ENCODE measurements at regions not wholly inside any gene's neighbourhood (a gene's known extent, or its start where the extent isn't known, plus 50 kb on each side); places are given as distances from the start of the nearest gene placed in this dataset.

DNA sequence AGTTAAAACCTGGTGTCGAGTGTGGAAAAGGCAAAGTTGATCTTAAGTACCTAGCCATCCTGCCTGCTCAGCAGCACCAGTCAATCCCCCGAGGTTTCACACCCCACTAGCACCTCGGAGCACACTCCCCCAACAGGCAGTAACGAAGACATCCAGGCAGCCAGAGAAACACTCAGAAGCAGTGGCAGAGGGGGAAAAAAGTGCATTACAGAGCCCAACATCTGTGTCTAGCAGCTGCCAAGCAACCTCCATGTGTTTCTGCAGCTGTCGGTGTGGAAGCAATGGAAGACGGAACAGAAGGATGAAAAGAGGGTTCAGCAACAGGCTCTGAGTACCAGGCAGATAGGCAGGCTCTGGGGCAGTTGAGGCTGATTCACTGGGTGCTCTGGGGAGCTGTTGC lies 73.4 kb upstream of the PROX1 start:
- H3K27me3 ChIP-seq (ENCODE audit: control insufficient read depth, insufficient read depth, low read length): no peaks in the 10 kb centered on the region
- H3K27ac ChIP-seq (ENCODE audit: low read depth, low read length): no peak overlapping the region
- H3K9ac ChIP-seq (ENCODE audit: low read depth, low read length): no peak overlapping the region
- H3K4me3 ChIP-seq (ENCODE audit: low read depth, low read length): no peak overlapping the region
- H3K4me1 ChIP-seq (ENCODE audit: control insufficient read depth, insufficient read depth, low read length): no peaks in the 10 kb centered on the region
- no peaks in the 10 kb centered on the region for H3K9me3 ChIP-seq (ENCODE audit: control insufficient read depth, insufficient read depth, low read length)
- H3K36me3 ChIP-seq (ENCODE audit: control insufficient read depth, insufficient read depth, low read length): no peaks in the 10 kb centered on the region

DNA sequence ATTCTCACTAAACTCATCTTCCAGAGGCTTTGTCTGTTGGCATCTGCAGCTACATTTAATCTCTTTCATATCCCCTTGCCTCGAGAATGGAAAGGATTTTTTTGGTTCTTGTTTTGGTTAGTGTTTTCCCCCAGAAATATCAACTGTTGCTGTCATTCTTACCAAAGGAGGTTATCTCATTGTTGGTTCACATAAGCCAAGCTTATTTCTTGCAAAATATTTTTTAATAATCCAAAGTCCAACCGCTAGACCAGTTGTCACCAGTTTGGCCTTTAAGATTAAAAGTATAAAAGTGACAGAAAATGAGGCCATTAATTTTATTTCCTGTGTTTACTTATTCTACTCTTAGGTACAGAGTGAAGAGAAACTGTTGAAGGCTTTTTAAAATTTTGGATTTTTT lies 66.5 kb upstream of the PROX1 start:
- no peak overlapping the region for H3K27ac ChIP-seq (ENCODE audit: low read depth, low read length)
- H3K4me3 ChIP-seq (ENCODE audit: low read depth, low read length): no peak overlapping the region
- no peak overlapping the region for H3K9ac ChIP-seq (ENCODE audit: low read depth, low read length)
- H3K27me3 ChIP-seq (ENCODE audit: control insufficient read depth, insufficient read depth, low read length): no peaks in the 10 kb centered on the region
- no peaks in the 10 kb centered on the region for H3K4me1 ChIP-seq (ENCODE audit: control insufficient read depth, insufficient read depth, low read length)
- H3K36me3 ChIP-seq (ENCODE audit: control insufficient read depth, insufficient read depth, low read length): no peaks in the 10 kb centered on the region
- H3K9me3 ChIP-seq (ENCODE audit: control insufficient read depth, insufficient read depth, low read length): no peaks in the 10 kb centered on the region

GRCh38 chr1:213921712-213922111 lies 66.1 kb upstream of the PROX1 start:
- H3K4me3 ChIP-seq (ENCODE audit: low read depth, low read length): no peak overlapping the region
- H3K27ac ChIP-seq (ENCODE audit: low read depth, low read length): no peak overlapping the region
- H3K9me3 ChIP-seq (ENCODE audit: control insufficient read depth, insufficient read depth, low read length): no peaks in the 10 kb centered on the region
- no peaks in the 10 kb centered on the region for H3K27me3 ChIP-seq (ENCODE audit: control insufficient read depth, insufficient read depth, low read length)
- H3K4me1 ChIP-seq (ENCODE audit: control insufficient read depth, insufficient read depth, low read length): no peaks in the 10 kb centered on the region
- H3K36me3 ChIP-seq (ENCODE audit: control insufficient read depth, insufficient read depth, low read length): no peaks in the 10 kb centered on the region
- no peak overlapping the region for H3K9ac ChIP-seq (ENCODE audit: low read depth, low read length)

GRCh38 chr1:213925531-213926182 lies 62.1 kb upstream of the PROX1 start:
- Histone ChIP-seq H3K4me3 (ENCODE audit: low read depth, low read length) (no peak overlapping the region), H3K27ac (ENCODE audit: low read depth, low read length) (no peak overlapping the region), H3K27me3 (ENCODE audit: control insufficient read depth, insufficient read depth, low read length) (no peaks in the 10 kb centered on the region), H3K9ac (ENCODE audit: low read depth, low read length) (no peak overlapping the region), H3K36me3 (ENCODE audit: control insufficient read depth, insufficient read depth, low read length) (no peaks in the 10 kb centered on the region), H3K4me1 (ENCODE audit: control insufficient read depth, insufficient read depth, low read length) (no peaks in the 10 kb centered on the region), H3K9me3 (ENCODE audit: control insufficient read depth, insufficient read depth, low read length) (no peaks in the 10 kb centered on the region)

DNA sequence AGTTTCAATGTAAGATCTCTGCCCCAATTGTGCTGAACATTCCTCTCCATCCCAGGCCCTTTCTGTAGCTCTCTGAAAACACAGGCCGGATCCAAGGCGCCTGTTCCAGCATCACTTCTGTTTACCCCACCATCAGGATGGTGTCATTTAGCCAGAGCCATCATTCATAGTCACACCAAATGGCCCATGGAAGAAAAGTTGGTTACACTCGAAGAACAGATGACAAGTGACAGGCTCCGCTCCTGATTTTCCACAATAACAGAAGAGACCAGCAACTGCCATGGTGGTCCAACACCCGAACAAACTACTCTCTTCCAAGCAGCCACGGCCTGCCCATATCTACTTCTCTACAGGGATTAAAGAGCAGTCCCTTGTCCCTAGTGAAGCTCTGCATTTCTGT lies 59.9 kb upstream of the PROX1 start:
- Histone ChIP-seq H3K27me3 (ENCODE audit: control insufficient read depth, insufficient read depth, low read length) (no peaks in the 10 kb centered on the region), H3K9ac (ENCODE audit: low read depth, low read length) (no peak overlapping the region), H3K4me3 (ENCODE audit: low read depth, low read length) (no peak overlapping the region), H3K36me3 (ENCODE audit: control insufficient read depth, insufficient read depth, low read length) (no peaks in the 10 kb centered on the region), H3K4me1 (ENCODE audit: control insufficient read depth, insufficient read depth, low read length) (no peaks in the 10 kb centered on the region), H3K9me3 (ENCODE audit: control insufficient read depth, insufficient read depth, low read length) (no peaks in the 10 kb centered on the region), H3K27ac (ENCODE audit: low read depth, low read length) (no peak overlapping the region)

DNA sequence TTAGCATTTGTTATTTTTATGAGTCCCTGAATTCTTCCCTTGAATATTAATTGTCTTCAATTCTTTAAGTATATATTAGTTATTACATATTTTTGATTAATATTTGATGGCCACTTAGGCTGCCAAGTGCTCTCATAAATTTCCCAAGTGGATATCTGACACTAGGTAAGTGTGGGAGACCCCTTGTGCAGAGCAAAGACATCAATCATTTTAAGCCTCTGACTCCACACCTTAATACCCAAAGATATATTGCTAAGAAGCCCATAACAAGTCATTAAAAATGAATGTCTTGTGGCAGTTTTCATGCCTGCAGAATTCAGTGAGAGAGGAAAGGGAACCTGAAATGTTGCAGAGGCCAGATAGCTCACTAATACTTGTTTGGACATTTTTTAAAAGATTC lies 58.4 kb upstream of the PROX1 start:
- no peaks in the 10 kb centered on the region for H3K9me3 ChIP-seq (ENCODE audit: control insufficient read depth, insufficient read depth, low read length)
- H3K9ac ChIP-seq (ENCODE audit: low read depth, low read length): no peak overlapping the region
- no peaks in the 10 kb centered on the region for H3K36me3 ChIP-seq (ENCODE audit: control insufficient read depth, insufficient read depth, low read length)
- H3K27ac ChIP-seq (ENCODE audit: low read depth, low read length): no peak overlapping the region
- H3K27me3 ChIP-seq (ENCODE audit: control insufficient read depth, insufficient read depth, low read length): no peaks in the 10 kb centered on the region
- no peak overlapping the region for H3K4me3 ChIP-seq (ENCODE audit: low read depth, low read length)
- no peaks in the 10 kb centered on the region for H3K4me1 ChIP-seq (ENCODE audit: control insufficient read depth, insufficient read depth, low read length)

DNA sequence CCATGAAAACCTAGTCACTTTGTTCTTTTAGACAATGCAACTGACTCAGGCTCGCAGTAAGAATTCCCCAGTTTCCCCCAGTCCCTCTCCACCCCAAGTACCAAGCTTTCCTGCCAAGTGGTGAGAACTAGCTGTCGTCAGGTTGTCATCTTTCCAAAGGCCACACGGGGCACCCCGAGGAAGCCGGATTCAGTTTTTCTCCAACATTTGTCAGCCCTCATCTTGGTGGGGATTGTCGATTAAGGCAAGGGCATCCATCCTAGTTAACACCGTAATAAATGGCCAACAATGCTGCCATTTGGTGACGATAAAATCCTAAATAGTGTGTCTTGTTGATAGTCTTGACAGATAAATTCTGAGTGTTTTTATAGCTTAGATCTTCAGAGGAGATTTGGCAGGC lies 55.9 kb upstream of the PROX1 start:
- Histone ChIP-seq H3K36me3 (ENCODE audit: control insufficient read depth, insufficient read depth, low read length) (no peaks in the 10 kb centered on the region), H3K4me1 (ENCODE audit: control insufficient read depth, insufficient read depth, low read length) (no peaks in the 10 kb centered on the region), H3K27me3 (ENCODE audit: control insufficient read depth, insufficient read depth, low read length) (no peaks in the 10 kb centered on the region), H3K4me3 (ENCODE audit: low read depth, low read length) (no peak overlapping the region), H3K27ac (ENCODE audit: low read depth, low read length) (no peak overlapping the region), H3K9ac (ENCODE audit: low read depth, low read length) (no peak overlapping the region), H3K9me3 (ENCODE audit: control insufficient read depth, insufficient read depth, low read length) (no peaks in the 10 kb centered on the region)

- H3K27ac ChIP-seq (ENCODE audit: low read depth, low read length): no peak overlapping the region
- H3K36me3 ChIP-seq (ENCODE audit: control insufficient read depth, insufficient read depth, low read length): no peaks in the 10 kb centered on the region
- no peaks in the 10 kb centered on the region for H3K4me1 ChIP-seq (ENCODE audit: control insufficient read depth, insufficient read depth, low read length)
- no peaks in the 10 kb centered on the region for H3K27me3 ChIP-seq (ENCODE audit: control insufficient read depth, insufficient read depth, low read length)
- H3K4me3 ChIP-seq (ENCODE audit: low read depth, low read length): no peak overlapping the region
- H3K9ac ChIP-seq (ENCODE audit: low read depth, low read length): no peak overlapping the region
- H3K9me3 ChIP-seq (ENCODE audit: control insufficient read depth, insufficient read depth, low read length): no peaks in the 10 kb centered on the region
Measured at GRCh38 chr1:213933336-213933735, 54.4 kb upstream of the PROX1 start.

GRCh38 chr1:213934649-213935048 lies 53.1 kb upstream of the PROX1 start:
- Histone ChIP-seq H3K4me3 (ENCODE audit: low read depth, low read length) (no peak overlapping the region), H3K36me3 (ENCODE audit: control insufficient read depth, insufficient read depth, low read length) (no peaks in the 10 kb centered on the region), H3K27me3 (ENCODE audit: control insufficient read depth, insufficient read depth, low read length) (no peaks in the 10 kb centered on the region), H3K9ac (ENCODE audit: low read depth, low read length) (no peak overlapping the region), H3K27ac (ENCODE audit: low read depth, low read length) (no peak overlapping the region), H3K4me1 (ENCODE audit: control insufficient read depth, insufficient read depth, low read length) (no peaks in the 10 kb centered on the region), H3K9me3 (ENCODE audit: control insufficient read depth, insufficient read depth, low read length) (no peaks in the 10 kb centered on the region)

GRCh38 chr1:213936571-213936970 lies 51.2 kb upstream of the PROX1 start:
- Histone ChIP-seq H3K9me3 (ENCODE audit: control insufficient read depth, insufficient read depth, low read length) (no peaks in the 10 kb centered on the region), H3K4me1 (ENCODE audit: control insufficient read depth, insufficient read depth, low read length) (no peaks in the 10 kb centered on the region), H3K4me3 (ENCODE audit: low read depth, low read length) (no peak overlapping the region)

More at GRCh38 chr1:213936571-213936970, 51.2 kb upstream of the PROX1 start:
- no peak overlapping the region for H3K9ac ChIP-seq (ENCODE audit: low read depth, low read length)
- H3K36me3 ChIP-seq (ENCODE audit: control insufficient read depth, insufficient read depth, low read length): no peaks in the 10 kb centered on the region
- H3K27me3 ChIP-seq (ENCODE audit: control insufficient read depth, insufficient read depth, low read length): no peaks in the 10 kb centered on the region
- no peak overlapping the region for H3K27ac ChIP-seq (ENCODE audit: low read depth, low read length)
